H1 (cell line): ENCODE measurements at regions not wholly inside any gene's neighbourhood (a gene's known extent, or its start where the extent isn't known, plus 50 kb on each side); places are given as distances from the start of the nearest gene placed in this dataset.

Experiments
- CTCF ChIA-PET: fragments of 300-600 bp; sonication (Branson Sonifier 250); formaldehyde crosslinking; loops from one replicate; lab custom pipeline; 2021; ENCODE audit not compliant: partially characterized antibody; lab: Charles Lee
- POLR2A ChIA-PET: fragments of 300-600 bp; sonication (Branson Sonifier 250); formaldehyde crosslinking; loops from one replicate; lab custom pipeline; 2021; ENCODE audit warnings: inconsistent platforms; ENCODE audit not compliant: partially characterized antibody; lab: Charles Lee
- DNase-seq, 2 experiments: peaks; one replicate each; pipeline versions ENCODE4 v3.0.0 to v3.0.0-alpha.2; 2010 to 2022; ENCODE audit warnings: low spot score in 2 of 2, low read depth in 1 of 2, mixed read lengths in 1 of 2
- FAIRE-seq: peaks from 2 replicates; lab custom pipeline; 2011; peaks lifted over from hg19 to GRCh38; lab: Jason Lieb, UNC
- H2AFZ ChIP-seq: 2 replicates; pipeline ENCODE4 v1.8.1; 2012; ENCODE audit warnings: low read length, inconsistent platforms
- H2AK5ac ChIP-seq: 2 replicates; pipeline ENCODE4 v1.6.1; 2013; ENCODE audit warnings: low read depth, low read length
- H2BK120ac ChIP-seq: replicated peaks from 2 replicates; pipeline ENCODE3; 2013; ENCODE audit warnings: low read depth, low read length, inconsistent platforms
- H2BK12ac ChIP-seq: 2 replicates; pipeline ENCODE4 v1.6.1; 2013; ENCODE audit warnings: low read depth, low read length
- H2BK15ac ChIP-seq: 2 replicates; pipeline ENCODE4 v1.6.1; 2013; ENCODE audit warnings: low read length
- H2BK20ac ChIP-seq: 2 replicates; pipeline ENCODE4 v1.6.1; 2013; ENCODE audit warnings: low read length
- H2BK5ac ChIP-seq: 2 replicates; pipeline ENCODE4 v1.6.1; 2013; ENCODE audit warnings: low read depth, low read length
- H3K14ac ChIP-seq: 2 replicates; pipeline ENCODE4 v1.6.1; 2013; ENCODE audit warnings: inconsistent platforms; ENCODE audit not compliant: insufficient read length
- H3K18ac ChIP-seq: 2 replicates; pipeline ENCODE4 v1.6.1; 2013; ENCODE audit warnings: low read length; ENCODE audit errors: extremely low read depth
- H3K23ac ChIP-seq: 2 replicates; pipeline ENCODE4 v1.6.1; 2013; ENCODE audit warnings: inconsistent platforms; ENCODE audit not compliant: insufficient read length
- H3K23me2 ChIP-seq: 2 replicates; pipeline ENCODE4 v1.6.1; 2013; ENCODE audit warnings: low read depth, low read length
- H3K27ac ChIP-seq: 2 replicates; pipeline ENCODE4 v1.6.1; 2011; ENCODE audit warnings: low read depth, low read length, inconsistent platforms
- H3K27me3 ChIP-seq, 4 experiments: replicated peaks in 1 of 4; 1 replicate in 1 of 4; 2 replicates in 3 of 4; pipeline versions ENCODE4 v1.6.1 to v1.8.1; 2011 to 2013; ENCODE audit warnings: low read length in 3 of 4, mild to moderate bottlenecking in 3 of 4, inconsistent platforms in 2 of 4, mixed read lengths in 2 of 4, moderate library complexity in 1 of 4; ENCODE audit not compliant: control insufficient read depth in 3 of 4, insufficient read depth in 3 of 4; ENCODE audit errors: extremely low read depth in 1 of 4
- H3K36me3 ChIP-seq, 4 experiments: 2 replicates each; pipeline versions ENCODE4 v1.6.1 to v1.8.1; 2011 to 2013; ENCODE audit warnings: mild to moderate bottlenecking in 4 of 4, low read length in 3 of 4, moderate library complexity in 2 of 4, control low read depth in 1 of 4, inconsistent platforms in 1 of 4; ENCODE audit not compliant: insufficient read depth in 4 of 4, control insufficient read depth in 2 of 4
- H3K4ac ChIP-seq: replicated peaks from 2 replicates; pipeline ENCODE3; 2013; ENCODE audit warnings: low read length, low read depth, mixed read lengths, inconsistent platforms; ENCODE audit not compliant: insufficient read length
- H3K4me1 ChIP-seq, 4 experiments: replicated peaks in 1 of 4; 1 replicate in 1 of 4; 2 replicates in 3 of 4; pipeline versions ENCODE4 v1.6.1 to v1.8.1; 2011 to 2013; ENCODE audit warnings: low read length in 3 of 4, inconsistent platforms in 2 of 4, mixed read lengths in 1 of 4; ENCODE audit not compliant: insufficient read depth in 4 of 4, control insufficient read depth in 3 of 4
- H3K4me2 ChIP-seq, 2 experiments: 2 replicates each; pipeline versions ENCODE4 v1.6.1 to v1.8.1; 2011 to 2013; ENCODE audit warnings: low read depth in 2 of 2, low read length in 2 of 2, control low read depth in 1 of 2, inconsistent platforms in 1 of 2, mild to moderate bottlenecking in 1 of 2; ENCODE audit not compliant: insufficient read depth in 1 of 2
- H3K4me3 ChIP-seq, 4 experiments: fragments of 200-600, 300-600 bp in 1 of 4; sonication (generic), shearing (Covaris generic), sonication (Bioruptor Twin) in 1 of 4; 2 replicates each; pipeline versions ENCODE4 v1.5.1 to v1.8.1; 2011 to 2016; ENCODE audit warnings: low read length in 4 of 4, low read depth in 3 of 4, control low read depth in 2 of 4, inconsistent platforms in 2 of 4, mild to moderate bottlenecking in 2 of 4, mixed read lengths in 1 of 4, moderate library complexity in 1 of 4; ENCODE audit not compliant: insufficient read depth in 2 of 4; ENCODE audit errors: extremely low read depth in 1 of 4
- H3K56ac ChIP-seq: replicated peaks from 2 replicates; pipeline ENCODE3; 2013; ENCODE audit warnings: low read depth, mild to moderate bottlenecking, mixed read lengths, low read length, inconsistent platforms; ENCODE audit not compliant: insufficient read length
- H3K79me1 ChIP-seq: 2 replicates; pipeline ENCODE4 v1.6.1; 2013; ENCODE audit warnings: low read depth, low read length, control low read depth
- H3K79me2 ChIP-seq, 2 experiments: 2 replicates each; pipeline versions ENCODE4 v1.6.1 to v1.8.1; 2012 to 2013; ENCODE audit warnings: low read length in 2 of 2, mild to moderate bottlenecking in 2 of 2, inconsistent platforms in 1 of 2; ENCODE audit not compliant: insufficient read depth in 2 of 2, control insufficient read depth in 1 of 2
- H3K9ac ChIP-seq, 4 experiments: replicated peaks in 1 of 4; 1 replicate in 1 of 4; 2 replicates in 3 of 4; pipeline versions ENCODE4 v1.6.1 to v1.8.1; 2011 to 2013; ENCODE audit warnings: low read depth in 3 of 4, low read length in 3 of 4, control low read depth in 2 of 4, mild to moderate bottlenecking in 2 of 4, moderate library complexity in 2 of 4, inconsistent platforms in 1 of 4; ENCODE audit errors: extremely low read depth in 1 of 4
- H3K9me3 ChIP-seq, 2 experiments: 2 replicates each; pipeline versions ENCODE4 v1.6.1 to v1.8.1; 2012 to 2013; ENCODE audit warnings: mild to moderate bottlenecking in 2 of 2, moderate library complexity in 2 of 2, control low read depth in 1 of 2, inconsistent platforms in 1 of 2, low read depth in 1 of 2, low read length in 1 of 2, mixed read lengths in 1 of 2; ENCODE audit not compliant: insufficient read depth in 2 of 2
- H4K20me1 ChIP-seq, 2 experiments: replicated peaks in 1 of 2; 2 replicates each; pipeline versions ENCODE3 to v1.8.1; 2011 to 2013; ENCODE audit warnings: inconsistent platforms in 2 of 2, low read length in 2 of 2, mild to moderate bottlenecking in 1 of 2; ENCODE audit not compliant: insufficient read depth in 2 of 2, control insufficient read depth in 1 of 2
- H4K5ac ChIP-seq: 2 replicates; pipeline ENCODE4 v1.6.1; 2013; ENCODE audit warnings: low read length, low read depth, mixed read lengths, inconsistent platforms; ENCODE audit not compliant: insufficient read length
- H4K8ac ChIP-seq: 2 replicates; pipeline ENCODE4 v1.8.0; 2013; ENCODE audit warnings: mild to moderate bottlenecking, moderate library complexity, low read length, inconsistent platforms; ENCODE audit not compliant: insufficient read depth; ENCODE audit errors: extremely low read depth
- H4K91ac ChIP-seq: replicated peaks from 2 replicates; pipeline ENCODE3; 2013; ENCODE audit warnings: low read length, mixed read lengths, inconsistent platforms; ENCODE audit not compliant: insufficient read length
- BACH1 ChIP-seq: IDR thresholded peaks from 2 replicates; pipeline ENCODE4 v1.6.1; 2012; ENCODE audit warnings: low read length, improper control_type of control experiment
- WGBS, 2 experiments: shearing (Covaris generic) in 1 of 2; methylation state at CpG; one replicate each; pipeline versions ENCODE4 v1.1.6 to v1.1.7; 2013 to 2015; ENCODE audit warnings: low lambda C conversion rate in 2 of 2, mixed read lengths in 2 of 2, inconsistent platforms in 1 of 2, low coverage in 1 of 2, missing lambda C conversion rate in 1 of 2; ENCODE audit not compliant: insufficient replicate concordance in 2 of 2, insufficient coverage in 1 of 2, insufficient read length in 1 of 2; ENCODE audit errors: extremely low coverage in 1 of 2, missing lambda C conversion rate in 1 of 2; 5-methylcytosine and 5-hydroxymethylcytosine counted together

DNA sequence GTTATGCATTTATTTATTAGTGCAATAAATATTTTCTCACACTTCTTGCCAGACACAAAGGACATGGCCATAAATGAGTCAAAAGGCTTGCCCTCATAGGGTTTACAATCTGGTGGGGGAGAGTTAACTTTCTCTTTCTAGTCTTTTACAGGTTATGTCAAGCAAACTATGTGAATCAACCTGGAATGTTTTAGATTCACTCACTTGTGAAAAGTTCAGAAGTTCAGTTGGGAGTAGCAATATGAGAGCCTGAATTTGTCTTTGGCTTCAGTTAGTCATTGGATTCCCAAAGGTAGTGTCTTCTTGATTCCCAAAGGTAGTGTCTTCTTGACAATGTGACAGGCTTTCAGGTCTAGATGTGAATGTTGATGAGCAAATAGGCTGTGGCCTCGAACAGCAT is 264.8 kb downstream of the SOX2 start:
- Histone ChIP-seq H3K9me3 (no peaks in the 10 kb centered on the region), H4K20me1 (no peaks in the 10 kb centered on the region), H3K23me2 (no peaks in the 10 kb centered on the region), H3K79me1 (no peaks in the 10 kb centered on the region), H2AFZ (no peak overlapping the region), H3K4me1 (no peaks in the 10 kb centered on the region), H3K14ac (no peak overlapping the region), H3K36me3 (no peaks in the 10 kb centered on the region), H3K9ac (no peak overlapping the region), H2AK5ac (no peak overlapping the region), H3K56ac (no peak overlapping the region), H2BK15ac (no peak overlapping the region), H3K4me2 (no peak overlapping the region), H2BK12ac (no peak overlapping the region), H2BK20ac (no peak overlapping the region), H4K8ac (no peak overlapping the region), H2BK5ac (no peak overlapping the region), H4K5ac (no peak overlapping the region), H3K79me2 (no peaks in the 10 kb centered on the region)
- POLR2A ChIA-PET = interaction anchor here (0.6 kb wide), 1 partner anchor 1699 kb away, joined by 4 read pairs; no protein-coding TSS in a partner anchor
- FAIRE-seq = no peak
- no peak for DNase-seq
- CTCF ChIA-PET = no interaction called here
- no peak for TF ChIP-seq BACH1
- TF ChIP-seq, all 59 proteins: peak for 0
- WGBS, 2 experiments = 85% methylated on average over 1 of the region's 1 CpG; no CpG with 5 or more reads in 1 of the 2 experiments
- no peaks in the 10 kb centered on the region for H3K27me3 ChIP-seq
- no peak overlapping the region for H3K4me3 ChIP-seq
- H3K4ac ChIP-seq = no peak overlapping the region
- H4K91ac ChIP-seq = no peak overlapping the region
- no peak overlapping the region for H3K27ac ChIP-seq
- no peak overlapping the region for H3K23ac ChIP-seq
- no peak overlapping the region for H3K18ac ChIP-seq
- no peak overlapping the region for H2BK120ac ChIP-seq
